HEK293 (cell line): ENCODE measurements at regions not wholly inside any gene's neighbourhood (a gene's known extent, or its start where the extent isn't known, plus 50 kb on each side); places are given as distances from the start of the nearest gene placed in this dataset.
A peak's percentile ranks its signal among the peaks of the same experiment; 100 is the strongest.

ENCODE experiments used
- CTCF ChIA-PET: fragments of 350-600 bp; formaldehyde crosslinking; extraction: SDS; loops from one replicate; lab custom pipeline; 2021; ENCODE audit warnings: antibody characterized with exemption; lab: Yijun Ruan, JAX
- POLR2A ChIA-PET: fragments of 300-600 bp; formaldehyde crosslinking; extraction: SDS; loops from one replicate; lab custom pipeline; 2020; ENCODE audit warnings: antibody characterized with exemption, inconsistent platforms; lab: Yijun Ruan, JAX
- H3K27ac ChIP-seq: fragments of 200-500 bp; sonication (Bioruptor generic); 2 replicates; pipeline ENCODE4 v1.5.1; 2014; ENCODE audit warnings: low read depth, low read length, control low read depth, inconsistent platforms; ENCODE audit errors: extremely low read depth
- H3K36me3 ChIP-seq, 2 experiments: fragments of 200-500 bp in 1 of 2; sonication (Bioruptor generic) in 1 of 2; 1 replicate in 1 of 2; 2 replicates in 1 of 2; pipeline ENCODE4 v1.5.1; 2014 to 2017; ENCODE audit warnings: inconsistent platforms in 2 of 2, low read length in 2 of 2; ENCODE audit not compliant: control insufficient read depth in 2 of 2, insufficient read depth in 1 of 2
- H3K4me1 ChIP-seq: fragments of 200-500 bp; sonication (Bioruptor generic); 2 replicates; pipeline ENCODE4 v1.5.1; 2014; ENCODE audit warnings: mild to moderate bottlenecking, low read length, inconsistent platforms; ENCODE audit not compliant: control insufficient read depth, insufficient read depth
- H3K4me3 ChIP-seq: 2 replicates; pipeline ENCODE4 v1.5.1; 2011; ENCODE audit warnings: low read depth, mild to moderate bottlenecking, control low read depth, low read length, moderate library complexity
- H3K9me3 ChIP-seq: fragments of 200-500 bp; sonication (Bioruptor generic); 2 replicates; pipeline ENCODE4 v1.5.1; 2014; ENCODE audit warnings: low read depth, low read length, inconsistent platforms; ENCODE audit not compliant: control insufficient read depth, insufficient read depth
- ATF2 ChIP-seq: fragments of 450-650 bp; formaldehyde crosslinking; IDR thresholded peaks from 2 replicates; pipeline ENCODE4 v1.5.1; 2016; ENCODE audit warnings: missing biosample characterization, missing genetic modification characterization, low read depth
- BCL11A ChIP-seq: fragments of 450-650 bp; formaldehyde crosslinking; IDR thresholded peaks from 2 replicates; pipeline ENCODE4 v1.5.1; 2016; ENCODE audit warnings: low read depth, missing biosample characterization, missing genetic modification characterization
- CTCF ChIP-seq: fragments of 450-650 bp; formaldehyde crosslinking; IDR thresholded peaks from 2 replicates; pipeline ENCODE4 v1.5.1; 2016; ENCODE audit warnings: missing biosample characterization, missing genetic modification characterization
- REPIN1 ChIP-seq: fragments of 450-650 bp; formaldehyde crosslinking; IDR thresholded peaks from 2 replicates; pipeline ENCODE4 v1.5.1; 2017; ENCODE audit warnings: missing biosample characterization, missing genetic modification characterization, low read depth
- SCRT2 ChIP-seq: fragments of 450-650 bp; formaldehyde crosslinking; IDR thresholded peaks from 2 replicates; pipeline ENCODE4 v1.5.1; 2016; ENCODE audit warnings: missing biosample characterization, missing genetic modification characterization
- TCF7L2 ChIP-seq: IDR thresholded peaks from 2 replicates; pipeline ENCODE4 v1.6.1; 2011; ENCODE audit warnings: low read depth, mild to moderate bottlenecking, inconsistent platforms, low read length, moderate library complexity, borderline replicate concordance
- ZBTB26 ChIP-seq: fragments of 450-650 bp; formaldehyde crosslinking; optimal IDR thresholded peaks from 2 replicates; pipeline ENCODE3; 2016; ENCODE audit warnings: missing biosample characterization, mild to moderate bottlenecking, missing genetic modification characterization
- ZBTB48 ChIP-seq: fragments of 450-650 bp; formaldehyde crosslinking; IDR thresholded peaks from 2 replicates; pipeline ENCODE4 v1.5.1; 2016; ENCODE audit warnings: missing biosample characterization, missing genetic modification characterization
- ZEB2 ChIP-seq: fragments of 450-650 bp; formaldehyde crosslinking; IDR thresholded peaks from 2 replicates; pipeline ENCODE4 v1.5.1; 2016; ENCODE audit warnings: missing biosample characterization, missing genetic modification characterization
- ZFP3 ChIP-seq: fragments of 450-650 bp; formaldehyde crosslinking; IDR thresholded peaks from 2 replicates; pipeline ENCODE4 v1.5.1; 2016; ENCODE audit warnings: low read depth, missing biosample characterization, missing genetic modification characterization
- ZNF2 ChIP-seq: fragments of 450-650 bp; formaldehyde crosslinking; IDR thresholded peaks from 2 replicates; pipeline ENCODE4 v1.5.1; 2016; ENCODE audit warnings: missing biosample characterization, missing genetic modification characterization
- ZNF362 ChIP-seq: fragments of 450-650 bp; formaldehyde crosslinking; IDR thresholded peaks from 2 replicates; pipeline ENCODE4 v1.5.1; 2016; ENCODE audit warnings: missing biosample characterization, missing genetic modification characterization
- ZNF404 ChIP-seq: fragments of 450-650 bp; formaldehyde crosslinking; IDR thresholded peaks from 2 replicates; pipeline ENCODE4 v1.5.1; 2017; ENCODE audit warnings: missing biosample characterization, missing genetic modification characterization
- ZNF416 ChIP-seq: fragments of 450-650 bp; formaldehyde crosslinking; IDR thresholded peaks from 2 replicates; pipeline ENCODE4 v1.5.1; 2016; ENCODE audit warnings: missing biosample characterization, missing genetic modification characterization
- ZNF426 ChIP-seq: fragments of 450-650 bp; formaldehyde crosslinking; IDR thresholded peaks from 2 replicates; pipeline ENCODE4 v1.5.1; 2017; ENCODE audit warnings: missing biosample characterization, missing genetic modification characterization, mild to moderate bottlenecking, inconsistent platforms, moderate library complexity
- ZNF48 ChIP-seq: fragments of 450-650 bp; formaldehyde crosslinking; IDR thresholded peaks from 2 replicates; pipeline ENCODE4 v1.5.1; 2016; ENCODE audit warnings: missing biosample characterization, missing genetic modification characterization
- ZNF654 ChIP-seq: fragments of 450-650 bp; formaldehyde crosslinking; IDR thresholded peaks from 2 replicates; pipeline ENCODE4 v1.5.1; 2016; ENCODE audit warnings: low read depth, missing biosample characterization, missing genetic modification characterization

- Histone ChIP-seq H3K9me3 (no peaks in the 10 kb centered on the region; the same call in 1 of the 2 replicates), H3K27ac (no peak overlapping the region), H3K36me3 (no peaks in the 10 kb centered on the region), H3K4me3 (no peak overlapping the region), H3K4me1 (no peaks in the 10 kb centered on the region)
- ChIA-PET POLR2A (no interaction called here), CTCF (interaction anchor here (0.6 kb wide), 1 partner anchor 47 kb away, joined by 3 read pairs; no protein-coding TSS in a partner anchor)
- TF ChIP-seq ZNF2 (tag by site-specific recombination) (no peak), ZFP3 (tag by site-specific recombination) (no peak), TCF7L2 (no peak), ZNF416 (tag by site-specific recombination) (no peak), ATF2 (no peak), SCRT2 (tag by site-specific recombination) (no peak), ZNF48 (no peak), ZEB2 (no peak), ZBTB26 (tag by site-specific recombination) (no peak)
Measured at GRCh38 chr2:163474319-163474744, 261.5 kb downstream of the FIGN start.

GRCh38 chr2:163471947-163472346 is 263.9 kb downstream of the FIGN start:
- Histone ChIP-seq H3K4me1 (no peaks in the 10 kb centered on the region), H3K36me3 (no peaks in the 10 kb centered on the region), H3K9me3 (no peaks in the 10 kb centered on the region), H3K27ac (no peak overlapping the region), H3K4me3 (no peak overlapping the region)
- ChIA-PET CTCF (interaction anchor here (0.5 to 1.7 kb wide), 10 partner anchors 14 to 1015 kb away, joined by 3 to 8 read pairs (median 4); partner anchors contain the start of gene FIGN), POLR2A (no interaction called here)
- TF ChIP-seq CTCF (tag by site-specific recombination) (peak; percentile 71), REPIN1 (tag by site-specific recombination) (no peak), ZNF654 (tag by site-specific recombination) (peak; percentile 50)

GRCh38 chr2:163469561-163469962 is 266.2 kb downstream of the FIGN start:
- H3K4me1 ChIP-seq = no peaks in the 10 kb centered on the region
- TF ChIP-seq ZNF362 (no peak), ZBTB48 (tag by site-specific recombination) (no peak), ZNF426 (tag by site-specific recombination) (no peak), ZEB2 (no peak), ZNF404 (tag by site-specific recombination) (no peak), BCL11A (tag by site-specific recombination) (no peak)
- no peaks in the 10 kb centered on the region for H3K36me3 ChIP-seq
- CTCF ChIA-PET = no interaction called here
- no peak overlapping the region for H3K4me3 ChIP-seq
- POLR2A ChIA-PET = no interaction called here
- no peaks in the 10 kb centered on the region for H3K9me3 ChIP-seq
- no peak overlapping the region for H3K27ac ChIP-seq
